Gastrocnemius medialis (tissue), 4 donors: ENCODE measurements at regions not wholly inside any gene's neighbourhood (a gene's known extent, or its start where the extent isn't known, plus 50 kb on each side); places are given as distances from the start of the nearest gene placed in this dataset.

Experiments
- CTCF ChIP-seq, 5 experiments: fragments of 450-650 bp in 3 of 5; fragments of 200-600 bp in 2 of 5; sonication (generic) in 2 of 5; IDR thresholded peaks in 4 of 5; conservative IDR thresholded peaks in 1 of 5; 1 replicate in 4 of 5; 2 replicates in 1 of 5; pipeline ENCODE4 v1.5.1; 2016 to 2019; ENCODE audit warnings: antibody characterized with exemption in 5 of 5, mild to moderate bottlenecking in 3 of 5, moderate library complexity in 3 of 5
- POLR2A ChIP-seq, 2 donors: fragments of 450-650 bp; IDR thresholded peaks; one replicate each; pipeline ENCODE4 v1.6.1; 2017; ENCODE audit warnings: antibody characterized with exemption in 2 of 2, mild to moderate bottlenecking in 2 of 2, moderate library complexity in 2 of 2

GRCh38 chr2:185137700-185138099 lies 539.4 kb downstream of the ZNF804A start:
- TF ChIP-seq CTCF (IDR thresholded peaks at IDR 0.05 in 4 of 5, conservative IDR thresholded peaks at IDR 0.05 in 1 of 5) (no peak), POLR2A (IDR thresholded peaks at IDR 0.05) (no peak)
